Breast epithelium (tissue), 3 donors: ENCODE measurements at regions not wholly inside any gene's neighbourhood (a gene's known extent, or its start where the extent isn't known, plus 50 kb on each side); places are given as distances from the start of the nearest gene placed in this dataset.

ENCODE experiments used
- CTCF ChIP-seq, 3 donors: fragments of 450-650 bp; IDR thresholded peaks; one replicate each; pipeline ENCODE4 v1.5.1; 2016 to 2017; ENCODE audit warnings: antibody characterized with exemption in 3 of 3, mild to moderate bottlenecking in 3 of 3, moderate library complexity in 3 of 3
- POLR2A ChIP-seq: fragments of 450-650 bp; IDR thresholded peaks from one replicate; pipeline ENCODE4 v1.6.1; 2016; ENCODE audit warnings: antibody characterized with exemption, mild to moderate bottlenecking, moderate library complexity
- POLR2AphosphoS5 ChIP-seq, 3 donors: sonication (generic); formaldehyde crosslinking; IDR thresholded peaks; one replicate each; pipeline ENCODE4 v1.6.1; 2017; ENCODE audit warnings: antibody characterized with exemption in 3 of 3

- TF ChIP-seq CTCF (IDR thresholded peaks at IDR 0.05): no peak
- no peak for TF ChIP-seq POLR2A
- TF ChIP-seq POLR2AphosphoS5 (IDR thresholded peaks at IDR 0.05): no peak
Observed at GRCh38 chr6:125564941-125565340, 184.5 kb upstream of the HEY2 start.
